DMS53 treated with DMSO at 0.1 percent for 48 hours (cell line): ENCODE measurements at regions not wholly inside any gene's neighbourhood (a gene's known extent, or its start where the extent isn't known, plus 50 kb on each side); places are given as distances from the start of the nearest gene placed in this dataset.
A peak's percentile ranks its signal among the peaks of the same experiment; 100 is the strongest.

Source experiments
- DNase-seq: peaks from one replicate; lab custom pipeline; 2025; ENCODE audit not compliant: unreplicated experiment; lab: John Stamatoyannopoulos, UW

DNA sequence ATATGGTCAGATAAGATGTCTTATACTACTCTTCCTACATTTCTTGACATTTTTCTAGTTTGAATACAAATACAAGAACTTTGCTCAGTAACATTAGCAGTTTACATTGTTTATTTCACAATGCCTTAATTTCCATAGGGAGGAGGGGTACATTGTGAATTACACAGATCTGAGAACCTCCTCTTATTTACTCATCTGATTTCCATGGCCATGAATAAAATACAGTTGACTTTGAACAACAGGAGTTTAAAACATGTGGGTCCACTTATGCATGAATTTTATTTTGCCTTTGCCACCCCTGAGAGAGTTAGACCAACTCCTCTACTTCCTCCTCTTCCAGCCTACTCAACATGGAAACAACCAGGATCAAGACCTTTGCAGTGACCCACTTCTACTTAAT, 67.7 kb downstream of the MGST1 start:
- DNase-seq, result no peak

DNA sequence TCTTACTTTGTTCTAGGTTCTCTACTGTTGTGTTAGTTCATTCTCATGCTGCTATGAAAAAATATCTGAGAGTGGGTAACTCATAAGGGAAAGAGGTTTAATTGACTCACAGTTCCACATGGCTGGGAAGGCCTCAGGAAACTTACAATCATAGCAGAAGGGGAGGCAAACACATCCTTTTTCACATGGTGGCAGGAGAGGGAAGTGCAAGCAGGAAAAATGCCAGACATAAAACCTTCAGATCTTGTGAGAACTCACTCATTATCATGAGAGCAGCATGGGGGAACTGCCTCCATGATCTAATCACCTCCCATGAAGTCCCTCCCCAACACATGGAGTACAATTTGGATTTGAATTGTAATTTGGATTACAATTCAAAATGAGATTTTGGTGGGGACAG, 69.6 kb downstream of the MGST1 start:
- DNase-seq, result no peak

- no peak for DNase-seq
These were observed 74.4 kb downstream of the MGST1 start for GRCh38 chr12:16421806-16422205.

- no peak for DNase-seq
These were observed 77.1 kb downstream of the MGST1 start for GRCh38 chr12:16424531-16424930.

- DNase-seq, result peak; percentile 73
These were observed 88.6 kb downstream of the MGST1 start for GRCh38 chr12:16435875-16436554.

DNA sequence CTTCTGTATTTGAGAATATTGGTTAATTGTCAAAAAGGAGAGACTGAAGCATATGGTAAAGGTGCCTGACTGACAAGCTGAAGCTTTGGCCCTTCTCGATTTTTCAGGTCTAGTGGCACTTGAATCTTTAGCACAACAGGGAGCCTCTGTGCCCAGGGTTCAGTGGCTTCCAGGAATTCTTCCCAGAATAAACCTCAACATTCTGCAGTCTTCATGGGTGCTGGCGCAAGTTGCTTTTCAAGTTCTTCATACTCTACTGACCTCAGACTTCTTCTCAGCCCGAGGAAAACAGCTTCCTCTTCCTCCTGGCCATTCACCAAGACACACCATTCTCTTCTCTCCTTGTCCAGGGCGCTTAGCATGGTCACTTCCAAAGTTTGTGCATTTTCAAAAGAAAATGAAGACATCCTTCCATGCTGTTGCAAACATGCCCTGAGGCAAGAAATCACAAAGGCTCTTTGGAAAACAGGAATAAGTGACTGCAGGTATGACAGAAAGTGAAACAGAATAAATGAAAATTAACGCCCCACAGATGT, 89.9 kb downstream of the MGST1 start:
- DNase-seq, result no peak

GRCh38 chr12:16437926-16438325, 90.5 kb downstream of the MGST1 start:
- no peak for DNase-seq

GRCh38 chr12:16449459-16449858, 102.0 kb downstream of the MGST1 start:
- DNase-seq, result no peak

GRCh38 chr12:16453319-16453718, 105.9 kb downstream of the MGST1 start:
- no peak for DNase-seq

- DNase-seq, result no peak
These were observed 107.0 kb downstream of the MGST1 start for GRCh38 chr12:16454481-16454880.

GRCh38 chr12:16458521-16459078, 111.2 kb downstream of the MGST1 start:
- no peak for DNase-seq

- no peak for DNase-seq
These were observed 119.8 kb downstream of the MGST1 start for GRCh38 chr12:16467272-16467671.

GRCh38 chr12:16472631-16473030, 125.2 kb downstream of the MGST1 start:
- DNase-seq, result no peak

- peak; percentile 41 for DNase-seq
These were observed 126.3 kb downstream of the MGST1 start for GRCh38 chr12:16473610-16474326.

GRCh38 chr12:16474801-16475200, 127.4 kb downstream of the MGST1 start:
- no peak for DNase-seq

DNA sequence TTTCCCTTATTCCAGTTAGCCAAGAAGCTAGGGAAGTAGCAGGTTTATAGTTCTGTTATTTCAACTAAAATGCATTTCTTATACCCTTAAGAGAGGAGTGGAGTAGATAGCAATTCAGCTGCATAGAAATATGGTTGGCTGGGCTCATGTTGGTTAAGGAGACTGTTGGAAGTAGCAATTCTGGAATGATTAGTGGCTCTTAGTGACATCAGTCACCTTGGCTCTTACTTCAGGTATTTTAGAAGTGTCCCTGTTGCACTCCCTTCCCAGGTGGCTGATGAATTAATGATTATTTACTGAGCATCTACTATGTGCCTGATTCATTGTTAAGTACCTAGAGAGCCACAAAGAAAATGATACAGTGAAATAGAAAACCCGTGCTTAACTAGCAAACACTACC, 128.1 kb downstream of the MGST1 start:
- DNase-seq, result no peak

DNA sequence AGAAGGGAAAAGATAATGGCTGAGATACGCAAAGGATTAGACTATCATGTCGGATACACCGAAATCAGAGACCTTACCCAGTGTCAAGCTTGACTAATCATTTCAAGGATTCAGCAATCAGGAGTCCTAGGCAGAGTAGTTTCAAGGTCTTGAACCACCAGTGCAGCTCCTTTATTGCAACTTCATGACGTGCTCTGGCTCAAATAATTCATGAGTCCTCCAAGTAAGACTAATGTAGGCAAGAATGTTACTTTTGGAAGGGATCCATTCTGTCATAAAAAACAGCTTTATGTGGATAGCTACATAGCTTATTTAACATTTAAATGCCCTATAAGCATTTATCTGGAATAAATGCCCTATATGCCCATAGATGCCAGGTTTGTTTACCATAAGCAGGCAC, 123.2 kb downstream of the LMO3 start:
- no peak for DNase-seq

DNA sequence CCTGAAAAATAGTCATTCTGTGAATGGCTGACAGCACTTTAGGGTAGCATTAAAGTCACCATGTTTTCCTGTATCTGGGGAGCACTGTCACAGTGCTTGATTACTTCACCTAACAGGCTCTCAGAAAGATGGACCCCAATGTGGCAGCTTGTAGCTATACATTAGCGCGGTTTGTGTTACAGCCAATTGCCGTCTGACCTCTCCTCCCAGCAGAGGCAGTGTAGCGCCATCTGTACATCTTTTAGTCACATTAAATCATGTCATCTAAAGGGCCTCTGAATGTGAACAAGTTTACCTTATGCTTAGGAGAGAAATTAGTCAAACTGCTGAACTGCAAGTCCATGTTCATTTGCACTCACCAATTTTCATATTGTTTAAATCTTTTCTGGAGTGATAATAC, 113.7 kb downstream of the LMO3 start:
- no peak for DNase-seq

DNA sequence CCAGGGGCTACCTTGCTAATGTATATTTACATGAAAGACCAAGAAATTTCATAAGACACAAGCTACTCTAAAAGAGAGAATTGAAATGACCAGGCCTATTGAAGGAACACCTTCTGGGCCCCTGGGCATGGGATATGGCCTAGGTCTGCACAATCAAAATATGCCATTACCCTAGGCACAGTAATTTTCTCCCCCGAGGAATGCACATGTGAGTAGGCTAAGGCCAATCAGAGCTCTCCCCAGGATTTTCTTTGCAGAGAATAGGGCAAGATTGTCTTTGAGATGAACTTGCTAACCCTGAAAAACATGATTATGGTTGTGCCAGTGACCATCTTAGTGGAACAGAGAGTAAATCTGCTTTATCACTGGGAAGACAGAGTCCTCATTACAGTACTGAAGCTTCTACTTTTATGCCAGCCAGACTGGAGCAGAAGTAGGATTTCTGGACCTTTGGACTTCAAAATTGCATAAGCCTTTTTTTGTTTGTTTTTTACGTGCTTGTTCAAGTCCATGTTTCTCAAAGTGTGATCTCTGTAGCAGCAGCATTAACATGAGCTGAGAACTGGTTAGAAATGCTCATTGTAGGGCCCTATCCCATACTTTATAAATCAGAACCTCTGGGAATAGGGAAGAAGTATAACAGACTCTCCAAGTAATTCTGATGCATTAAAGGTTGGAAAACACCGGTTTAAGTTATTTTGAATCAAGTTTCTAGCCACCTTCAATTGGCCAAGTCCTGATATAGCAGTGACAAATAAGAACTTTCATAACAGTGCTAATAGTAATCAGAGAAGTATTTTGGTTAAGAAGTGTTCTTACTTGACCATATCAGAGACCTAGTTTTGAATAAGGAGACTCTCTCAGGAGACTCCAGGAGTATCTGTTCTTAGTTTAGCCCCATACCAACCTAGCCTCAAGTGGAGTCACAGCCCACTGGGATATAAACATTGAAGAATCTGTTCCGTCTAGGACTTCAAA, 112.9 kb downstream of the LMO3 start:
- no peak for DNase-seq

- DNase-seq, result no peak
These were observed 110.8 kb downstream of the LMO3 start for GRCh38 chr12:16495196-16495595.
